RWPE2 (cell line): ENCODE measurements at regions not wholly inside any gene's neighbourhood (a gene's known extent, or its start where the extent isn't known, plus 50 kb on each side); places are given as distances from the start of the nearest gene placed in this dataset.
A peak's percentile ranks its signal among the peaks of the same experiment; 100 is the strongest.

Experiments used
- ATAC-seq: fragments of 200-7000 bp; cut with Tn5 transposase; 3 replicates; pipeline ENCODE4 v1.9.1; 2021; ENCODE audit warnings: low read depth
- DNase-seq: peaks from one replicate; pipeline ENCODE4 v3.0.0-alpha.2; 2020; ENCODE audit warnings: low spot score
- H3K27ac ChIP-seq: fragments of 450-650 bp; 2 replicates; pipeline ENCODE4 v1.5.1; 2017; ENCODE audit warnings: mild to moderate bottlenecking; ENCODE audit not compliant: poor library complexity, severe bottlenecking
- H3K27me3 ChIP-seq: fragments of 250-450 bp; sonication (Bioruptor Pico); 2 replicates; pipeline ENCODE4 v1.5.1; 2021; ENCODE audit warnings: mild to moderate bottlenecking, moderate library complexity; ENCODE audit not compliant: insufficient read depth, poor library complexity, severe bottlenecking
- H3K36me3 ChIP-seq: fragments of 250-450 bp; sonication (Bioruptor Pico); 2 replicates; pipeline ENCODE4 v1.5.1; 2020; ENCODE audit warnings: low read depth, mild to moderate bottlenecking, moderate library complexity
- H3K4me1 ChIP-seq: fragments of 250-450 bp; sonication (Bioruptor Pico); 2 replicates; pipeline ENCODE4 v1.5.1; 2021; ENCODE audit warnings: mild to moderate bottlenecking, moderate library complexity; ENCODE audit not compliant: insufficient read depth, poor library complexity, severe bottlenecking
- H3K4me3 ChIP-seq: fragments of 250-450 bp; sonication (Bioruptor Pico); 2 replicates; pipeline ENCODE4 v1.5.1; 2021; ENCODE audit warnings: mild to moderate bottlenecking, moderate library complexity; ENCODE audit not compliant: severe bottlenecking
- H3K9me3 ChIP-seq: fragments of 250-450 bp; sonication (Bioruptor Pico); 2 replicates; pipeline ENCODE4 v1.5.1; 2021; ENCODE audit warnings: mild to moderate bottlenecking, moderate library complexity; ENCODE audit not compliant: severe bottlenecking
- TF ChIP-seq, protein P1 (sequence below): fragments of 450-650 bp; IDR thresholded peaks from one replicate; pipeline ENCODE4 v1.5.1; 2017; ENCODE audit warnings: mild to moderate bottlenecking, moderate library complexity; ENCODE audit not compliant: poor library complexity, severe bottlenecking

GRCh38 chr4:92163348-92163747, 140.4 kb upstream of the GRID2 start:
- DNase-seq = no peak
- Histone ChIP-seq H3K27me3 (no peaks in the 10 kb centered on the region), H3K4me1 (no peaks in the 10 kb centered on the region), H3K36me3 (no peaks in the 10 kb centered on the region), H3K27ac (no peak overlapping the region), H3K4me3 (no peak overlapping the region), H3K9me3 (no peaks in the 10 kb centered on the region)
- TF ChIP-seq, protein P1, sequence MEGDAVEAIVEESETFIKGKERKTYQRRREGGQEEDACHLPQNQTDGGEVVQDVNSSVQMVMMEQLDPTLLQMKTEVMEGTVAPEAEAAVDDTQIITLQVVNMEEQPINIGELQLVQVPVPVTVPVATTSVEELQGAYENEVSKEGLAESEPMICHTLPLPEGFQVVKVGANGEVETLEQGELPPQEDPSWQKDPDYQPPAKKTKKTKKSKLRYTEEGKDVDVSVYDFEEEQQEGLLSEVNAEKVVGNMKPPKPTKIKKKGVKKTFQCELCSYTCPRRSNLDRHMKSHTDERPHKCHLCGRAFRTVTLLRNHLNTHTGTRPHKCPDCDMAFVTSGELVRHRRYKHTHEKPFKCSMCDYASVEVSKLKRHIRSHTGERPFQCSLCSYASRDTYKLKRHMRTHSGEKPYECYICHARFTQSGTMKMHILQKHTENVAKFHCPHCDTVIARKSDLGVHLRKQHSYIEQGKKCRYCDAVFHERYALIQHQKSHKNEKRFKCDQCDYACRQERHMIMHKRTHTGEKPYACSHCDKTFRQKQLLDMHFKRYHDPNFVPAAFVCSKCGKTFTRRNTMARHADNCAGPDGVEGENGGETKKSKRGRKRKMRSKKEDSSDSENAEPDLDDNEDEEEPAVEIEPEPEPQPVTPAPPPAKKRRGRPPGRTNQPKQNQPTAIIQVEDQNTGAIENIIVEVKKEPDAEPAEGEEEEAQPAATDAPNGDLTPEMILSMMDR = peak; percentile 31
- ATAC-seq = no peak

- DNase-seq = no peak
- H3K27ac ChIP-seq = no peak overlapping the region
- TF ChIP-seq, protein P1 = no peak
- no peaks in the 10 kb centered on the region for H3K36me3 ChIP-seq
- H3K4me3 ChIP-seq = no peak overlapping the region
- no peaks in the 10 kb centered on the region for H3K4me1 ChIP-seq
- no peaks in the 10 kb centered on the region for H3K9me3 ChIP-seq
- H3K27me3 ChIP-seq = no peaks in the 10 kb centered on the region
- no peak for ATAC-seq
Measured at GRCh38 chr4:92170340-92170739, 133.4 kb upstream of the GRID2 start.

DNA sequence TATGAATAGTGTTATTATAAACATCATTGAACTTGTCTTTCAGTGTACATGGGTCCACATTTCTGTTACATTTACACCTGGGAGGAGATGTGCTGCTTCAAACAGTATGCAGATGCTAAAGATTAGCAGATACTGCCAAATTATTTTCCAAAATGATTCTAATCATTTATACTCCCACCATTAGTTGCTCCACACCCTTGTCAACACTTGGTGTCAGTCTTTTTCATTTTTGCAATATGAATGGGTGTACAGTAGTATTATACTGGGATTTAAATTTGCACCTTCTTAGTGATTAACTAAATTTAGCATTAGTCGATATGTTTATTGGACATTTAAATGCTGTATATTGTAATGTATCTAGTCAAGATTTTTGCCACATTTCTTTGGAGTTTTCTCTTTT, 131.6 kb upstream of the GRID2 start:
- Histone ChIP-seq H3K36me3 (no peaks in the 10 kb centered on the region), H3K4me1 (no peaks in the 10 kb centered on the region), H3K9me3 (no peaks in the 10 kb centered on the region), H3K27me3 (no peaks in the 10 kb centered on the region), H3K4me3 (no peak overlapping the region), H3K27ac (no peak overlapping the region)
- ATAC-seq (peak; percentile 56; the same call in 1 of the 3 replicates), DNase-seq (no peak)
- TF ChIP-seq, protein P1 = peak; percentile 67

DNA sequence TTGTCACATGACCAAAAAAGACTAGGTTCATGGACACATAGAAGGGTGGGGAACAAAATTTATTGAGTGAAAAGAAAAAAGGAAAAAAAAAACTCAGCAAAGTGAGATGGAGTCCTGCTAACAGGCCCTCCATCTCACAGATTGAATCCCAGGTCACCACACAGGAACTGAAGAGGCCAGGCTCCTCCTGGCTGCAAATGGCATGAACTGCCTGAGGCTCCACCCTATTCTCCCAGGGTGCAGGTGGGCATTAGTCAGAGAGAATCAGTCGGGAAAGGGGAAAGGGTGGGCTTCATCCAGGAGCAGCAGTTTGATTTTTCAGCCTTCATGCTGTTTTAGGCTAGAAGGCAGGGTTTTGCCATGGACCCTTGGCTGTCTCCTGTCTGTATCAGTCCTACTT, 128.5 kb upstream of the GRID2 start:
- Histone ChIP-seq H3K4me1 (no peaks in the 10 kb centered on the region), H3K4me3 (no peak overlapping the region), H3K27me3 (no peaks in the 10 kb centered on the region), H3K36me3 (no peaks in the 10 kb centered on the region), H3K27ac (no peak overlapping the region), H3K9me3 (no peaks in the 10 kb centered on the region)
- ATAC-seq = no peak
- no peak for DNase-seq
- TF ChIP-seq, protein P1 = no peak

DNA sequence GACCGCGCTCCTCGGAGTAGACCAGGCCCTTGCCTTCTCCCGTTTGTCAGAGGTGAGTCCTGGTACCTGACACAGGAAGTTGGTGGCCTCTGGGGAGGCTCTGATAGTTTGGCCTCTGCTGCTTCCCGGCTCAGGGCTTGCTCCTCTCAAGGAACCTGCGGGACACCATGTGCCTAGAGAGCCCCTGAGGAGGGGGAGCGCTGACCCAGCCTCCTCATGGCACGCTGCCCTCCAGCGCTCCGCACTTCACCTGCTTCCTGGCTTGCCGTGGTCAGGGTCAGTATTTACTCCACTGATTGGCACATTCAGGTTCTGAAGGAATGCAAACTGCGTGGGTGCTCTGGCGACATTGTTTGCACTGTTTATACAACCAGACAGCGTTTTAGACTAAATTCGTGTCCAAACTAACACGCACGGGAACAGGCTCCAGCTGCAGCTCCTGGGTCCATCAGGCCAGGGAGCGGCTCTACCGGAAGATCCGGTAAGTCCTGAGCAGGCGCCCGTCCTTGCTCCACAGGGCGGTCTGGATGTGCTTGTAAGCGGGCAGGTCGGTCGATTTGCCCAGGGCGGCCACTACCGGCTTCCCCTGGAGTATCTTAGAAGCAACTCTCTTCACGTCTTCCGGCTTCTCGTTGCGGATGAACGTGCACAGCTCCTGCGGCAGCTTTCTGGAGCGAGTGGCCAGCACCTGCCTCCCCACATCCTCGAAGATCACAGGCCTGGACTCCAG, 121.6 kb upstream of the GRID2 start:
- Histone ChIP-seq H3K27me3 (no peaks in the 10 kb centered on the region), H3K36me3 (no peaks in the 10 kb centered on the region), H3K9me3 (no peaks in the 10 kb centered on the region), H3K4me3 (no peak overlapping the region), H3K27ac (no peak overlapping the region), H3K4me1 (no peaks in the 10 kb centered on the region)
- no peak for DNase-seq
- TF ChIP-seq, protein P1 = no peak
- no peak for ATAC-seq
